ENCODE measurements at regions not wholly inside any gene's neighbourhood (a gene's known extent, or its start where the extent isn't known, plus 50 kb on each side); places are given as distances from the start of the nearest gene placed in this dataset.

DNA sequence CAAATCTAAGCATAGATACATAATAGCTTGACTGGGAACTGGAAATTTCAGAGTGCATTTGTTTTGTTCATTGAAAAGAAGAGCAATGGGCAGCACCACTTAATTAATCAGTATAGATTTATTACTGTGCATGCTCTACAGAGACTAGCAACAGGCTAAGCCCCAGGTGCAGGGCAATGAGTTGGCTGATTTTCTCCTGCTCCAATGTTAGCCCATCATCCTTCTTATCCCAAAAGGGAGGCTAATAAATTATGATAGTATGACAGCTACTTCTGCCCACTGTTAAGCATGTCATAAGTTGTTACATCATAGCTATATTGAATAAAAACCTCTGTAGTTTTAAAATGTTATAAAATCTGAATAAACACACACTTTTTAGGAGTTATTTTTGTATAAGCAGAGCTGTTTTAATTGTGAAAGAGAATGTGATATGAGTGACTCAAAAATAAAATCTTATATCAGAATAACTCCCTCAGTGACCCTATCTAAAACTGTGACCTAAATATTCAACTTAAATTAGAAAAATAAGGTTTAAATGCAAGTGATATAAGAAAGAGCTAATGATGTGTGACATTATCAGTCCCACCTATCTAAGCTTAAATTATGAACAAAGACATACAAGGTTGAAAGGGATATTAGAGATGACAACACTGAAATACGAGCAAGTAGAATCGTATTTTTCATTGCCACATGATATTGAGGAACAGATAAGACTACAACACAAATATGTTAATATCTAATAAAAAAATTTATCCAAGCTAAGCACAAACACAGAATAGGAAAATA lies 967.3 kb upstream of the ADGRB3 start:
- BruUV-seq (replicated peaks): no TSS peak
- no peaks in the 10 kb centered on the region for H3K4me1 ChIP-seq (ENCODE audit: insufficient read depth, low read length, poor library complexity, severe bottlenecking)
- TF ChIP-seq, protein P1, sequence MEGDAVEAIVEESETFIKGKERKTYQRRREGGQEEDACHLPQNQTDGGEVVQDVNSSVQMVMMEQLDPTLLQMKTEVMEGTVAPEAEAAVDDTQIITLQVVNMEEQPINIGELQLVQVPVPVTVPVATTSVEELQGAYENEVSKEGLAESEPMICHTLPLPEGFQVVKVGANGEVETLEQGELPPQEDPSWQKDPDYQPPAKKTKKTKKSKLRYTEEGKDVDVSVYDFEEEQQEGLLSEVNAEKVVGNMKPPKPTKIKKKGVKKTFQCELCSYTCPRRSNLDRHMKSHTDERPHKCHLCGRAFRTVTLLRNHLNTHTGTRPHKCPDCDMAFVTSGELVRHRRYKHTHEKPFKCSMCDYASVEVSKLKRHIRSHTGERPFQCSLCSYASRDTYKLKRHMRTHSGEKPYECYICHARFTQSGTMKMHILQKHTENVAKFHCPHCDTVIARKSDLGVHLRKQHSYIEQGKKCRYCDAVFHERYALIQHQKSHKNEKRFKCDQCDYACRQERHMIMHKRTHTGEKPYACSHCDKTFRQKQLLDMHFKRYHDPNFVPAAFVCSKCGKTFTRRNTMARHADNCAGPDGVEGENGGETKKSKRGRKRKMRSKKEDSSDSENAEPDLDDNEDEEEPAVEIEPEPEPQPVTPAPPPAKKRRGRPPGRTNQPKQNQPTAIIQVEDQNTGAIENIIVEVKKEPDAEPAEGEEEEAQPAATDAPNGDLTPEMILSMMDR (conservative IDR thresholded peaks at IDR 0.05; ENCODE audit: low read depth, low read length): no peak
- no peak for TF ChIP-seq EZH2 (IDR thresholded peaks at IDR 0.05; ENCODE audit: borderline replicate concordance, low read depth, low read length, poor library complexity, severe bottlenecking)
- DNase-seq (ENCODE audit: low spot score): no peak
- H3K27me3 ChIP-seq (replicated peaks; ENCODE audit: insufficient read depth, low read depth, low read length, poor library complexity): no peaks in the 10 kb centered on the region
- POLR2A ChIA-PET (ENCODE audit: low non-redundant PET): no interaction called here
- CTCF ChIA-PET: no interaction called here
- no peak overlapping the region for H3K4me3 ChIP-seq (ENCODE audit: low read depth, low read length, poor library complexity, severe bottlenecking)
- no peak overlapping the region for H3K27ac ChIP-seq (ENCODE audit: low read depth, low read length, poor library complexity, severe bottlenecking)
- intact Hi-C loops (cut with micrococcal nuclease; ENCODE audit: unreplicated experiment): no loop called here
- H3K9me3 ChIP-seq (ENCODE audit: low read depth, low read length, poor library complexity, severe bottlenecking): peaks cover 14% of the 10 kb centered on the region
- H3K36me3 ChIP-seq (ENCODE audit: insufficient read depth, low read length, poor library complexity, severe bottlenecking): no peaks in the 10 kb centered on the region

DNA sequence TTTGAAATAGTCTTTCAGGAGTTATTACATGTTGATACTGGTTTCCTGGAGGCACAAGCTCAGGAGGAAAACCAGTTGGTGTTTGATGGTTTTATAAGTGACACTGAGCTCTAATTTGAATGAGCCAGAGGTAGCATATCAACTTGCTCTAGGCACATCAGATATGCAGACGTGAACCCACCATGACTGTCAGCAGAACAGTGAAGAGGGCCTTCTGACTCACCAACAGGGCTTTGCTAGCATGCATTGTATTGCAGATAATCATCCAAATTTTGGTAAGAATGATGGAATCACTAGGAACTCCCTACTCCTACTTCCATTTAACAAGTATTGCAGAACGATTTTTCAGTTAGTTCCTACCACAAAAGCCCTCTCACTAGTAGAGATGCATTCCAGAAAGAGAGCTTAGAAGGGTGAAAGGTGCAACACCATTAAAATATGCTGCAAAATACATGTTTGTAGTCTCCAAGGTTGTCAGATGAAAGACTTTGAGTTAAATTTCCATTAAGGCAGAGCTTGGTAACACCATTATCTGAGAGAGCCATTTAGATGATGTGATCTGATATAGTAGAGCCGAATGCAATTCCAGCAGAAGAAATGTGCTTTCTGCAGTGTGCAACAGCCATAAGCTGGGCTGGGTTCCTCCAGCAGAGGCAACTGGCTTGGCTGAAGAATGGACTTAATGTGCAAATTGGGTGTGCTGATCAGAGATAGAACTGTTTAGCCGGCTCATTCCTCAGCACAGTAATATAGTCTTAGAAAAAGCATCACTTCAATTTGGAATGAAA lies 968.7 kb upstream of the ADGRB3 start:
- Histone ChIP-seq H3K9me3 (ENCODE audit: low read depth, low read length, poor library complexity, severe bottlenecking) (peaks cover 2% of the 10 kb centered on the region), H3K4me3 (ENCODE audit: low read depth, low read length, poor library complexity, severe bottlenecking) (no peak overlapping the region), H3K27me3 (replicated peaks; ENCODE audit: insufficient read depth, low read depth, low read length, poor library complexity) (no peaks in the 10 kb centered on the region), H3K36me3 (ENCODE audit: insufficient read depth, low read length, poor library complexity, severe bottlenecking) (no peaks in the 10 kb centered on the region), H3K27ac (ENCODE audit: low read depth, low read length, poor library complexity, severe bottlenecking) (no peak overlapping the region), H3K4me1 (ENCODE audit: insufficient read depth, low read length, poor library complexity, severe bottlenecking) (no peaks in the 10 kb centered on the region)
- POLR2A ChIA-PET (ENCODE audit: low non-redundant PET): no interaction called here
- BruUV-seq (replicated peaks): no TSS peak
- DNase-seq (ENCODE audit: low spot score): no peak
- intact Hi-C loops (cut with micrococcal nuclease; ENCODE audit: unreplicated experiment): no loop called here
- no peak for TF ChIP-seq EZH2 (IDR thresholded peaks at IDR 0.05; ENCODE audit: borderline replicate concordance, low read depth, low read length, poor library complexity, severe bottlenecking)
- TF ChIP-seq, protein P1 (conservative IDR thresholded peaks at IDR 0.05; ENCODE audit: low read depth, low read length): no peak
- CTCF ChIA-PET: no interaction called here

DNA sequence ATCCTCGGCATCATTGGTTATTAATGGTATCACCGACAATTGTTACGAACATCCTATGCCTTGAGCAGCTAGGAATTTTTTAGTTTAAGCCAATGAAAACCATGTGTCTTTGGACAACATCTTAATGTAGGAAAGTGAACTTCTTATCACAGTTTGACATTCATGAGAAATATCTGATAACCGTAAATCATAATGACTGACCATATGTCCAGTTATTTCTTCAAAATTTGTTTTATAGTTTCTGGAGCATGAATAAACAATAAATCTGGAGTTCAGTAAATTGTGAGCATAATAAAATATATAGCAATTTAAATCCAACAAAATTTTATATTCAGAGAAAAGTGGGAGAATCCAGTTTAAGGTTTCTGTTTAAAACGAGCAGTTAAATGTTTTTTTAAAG lies 970.1 kb upstream of the ADGRB3 start:
- intact Hi-C loops (cut with micrococcal nuclease; ENCODE audit: unreplicated experiment): no loop called here
- TF ChIP-seq, protein P1 (conservative IDR thresholded peaks at IDR 0.05; ENCODE audit: low read depth, low read length): no peak
- TF ChIP-seq EZH2 (IDR thresholded peaks at IDR 0.05; ENCODE audit: borderline replicate concordance, low read depth, low read length, poor library complexity, severe bottlenecking): no peak
- ChIA-PET POLR2A (ENCODE audit: low non-redundant PET) (no interaction called here), CTCF (no interaction called here)
- H3K4me1 ChIP-seq (ENCODE audit: insufficient read depth, low read length, poor library complexity, severe bottlenecking): no peaks in the 10 kb centered on the region
- no TSS peak for BruUV-seq (replicated peaks)
- H3K4me3 ChIP-seq (ENCODE audit: low read depth, low read length, poor library complexity, severe bottlenecking): no peak overlapping the region
- no peaks in the 10 kb centered on the region for H3K27me3 ChIP-seq (replicated peaks; ENCODE audit: insufficient read depth, low read depth, low read length, poor library complexity)
- DNase-seq (ENCODE audit: low spot score): no peak
- no peaks in the 10 kb centered on the region for H3K9me3 ChIP-seq (ENCODE audit: low read depth, low read length, poor library complexity, severe bottlenecking)
- H3K27ac ChIP-seq (ENCODE audit: low read depth, low read length, poor library complexity, severe bottlenecking): no peak overlapping the region
- H3K36me3 ChIP-seq (ENCODE audit: insufficient read depth, low read length, poor library complexity, severe bottlenecking): no peaks in the 10 kb centered on the region

Data from A673 (cell line).